H1 (cell line): ENCODE measurements at regions not wholly inside any gene's neighbourhood (a gene's known extent, or its start where the extent isn't known, plus 50 kb on each side); places are given as distances from the start of the nearest gene placed in this dataset.

ENCODE experiments used
- CTCF ChIA-PET: fragments of 300-600 bp; sonication (Branson Sonifier 250); formaldehyde crosslinking; loops from one replicate; lab custom pipeline; 2021; ENCODE audit not compliant: partially characterized antibody; lab: Charles Lee
- POLR2A ChIA-PET: fragments of 300-600 bp; sonication (Branson Sonifier 250); formaldehyde crosslinking; loops from one replicate; lab custom pipeline; 2021; ENCODE audit warnings: inconsistent platforms; ENCODE audit not compliant: partially characterized antibody; lab: Charles Lee
- DNase-seq, 2 experiments: peaks; one replicate each; pipeline versions ENCODE4 v3.0.0 to v3.0.0-alpha.2; 2010 to 2022; ENCODE audit warnings: low spot score in 2 of 2, low read depth in 1 of 2, mixed read lengths in 1 of 2
- FAIRE-seq: peaks from 2 replicates; lab custom pipeline; 2011; peaks lifted over from hg19 to GRCh38; lab: Jason Lieb, UNC
- H2AFZ ChIP-seq: 2 replicates; pipeline ENCODE4 v1.8.1; 2012; ENCODE audit warnings: low read length, inconsistent platforms
- H2AK5ac ChIP-seq: 2 replicates; pipeline ENCODE4 v1.6.1; 2013; ENCODE audit warnings: low read depth, low read length
- H2BK120ac ChIP-seq: replicated peaks from 2 replicates; pipeline ENCODE3; 2013; ENCODE audit warnings: low read depth, low read length, inconsistent platforms
- H2BK12ac ChIP-seq: 2 replicates; pipeline ENCODE4 v1.6.1; 2013; ENCODE audit warnings: low read depth, low read length
- H2BK15ac ChIP-seq: 2 replicates; pipeline ENCODE4 v1.6.1; 2013; ENCODE audit warnings: low read length
- H2BK20ac ChIP-seq: 2 replicates; pipeline ENCODE4 v1.6.1; 2013; ENCODE audit warnings: low read length
- H2BK5ac ChIP-seq: 2 replicates; pipeline ENCODE4 v1.6.1; 2013; ENCODE audit warnings: low read depth, low read length
- H3K14ac ChIP-seq: 2 replicates; pipeline ENCODE4 v1.6.1; 2013; ENCODE audit warnings: inconsistent platforms; ENCODE audit not compliant: insufficient read length
- H3K18ac ChIP-seq: 2 replicates; pipeline ENCODE4 v1.6.1; 2013; ENCODE audit warnings: low read length; ENCODE audit errors: extremely low read depth
- H3K23ac ChIP-seq: 2 replicates; pipeline ENCODE4 v1.6.1; 2013; ENCODE audit warnings: inconsistent platforms; ENCODE audit not compliant: insufficient read length
- H3K23me2 ChIP-seq: 2 replicates; pipeline ENCODE4 v1.6.1; 2013; ENCODE audit warnings: low read depth, low read length
- H3K27ac ChIP-seq: 2 replicates; pipeline ENCODE4 v1.6.1; 2011; ENCODE audit warnings: low read depth, low read length, inconsistent platforms
- H3K27me3 ChIP-seq, 4 experiments: replicated peaks in 1 of 4; 1 replicate in 1 of 4; 2 replicates in 3 of 4; pipeline versions ENCODE4 v1.6.1 to v1.8.1; 2011 to 2013; ENCODE audit warnings: low read length in 3 of 4, mild to moderate bottlenecking in 3 of 4, inconsistent platforms in 2 of 4, mixed read lengths in 2 of 4, moderate library complexity in 1 of 4; ENCODE audit not compliant: control insufficient read depth in 3 of 4, insufficient read depth in 3 of 4; ENCODE audit errors: extremely low read depth in 1 of 4
- H3K36me3 ChIP-seq, 4 experiments: 2 replicates each; pipeline versions ENCODE4 v1.6.1 to v1.8.1; 2011 to 2013; ENCODE audit warnings: mild to moderate bottlenecking in 4 of 4, low read length in 3 of 4, moderate library complexity in 2 of 4, control low read depth in 1 of 4, inconsistent platforms in 1 of 4; ENCODE audit not compliant: insufficient read depth in 4 of 4, control insufficient read depth in 2 of 4
- H3K4ac ChIP-seq: replicated peaks from 2 replicates; pipeline ENCODE3; 2013; ENCODE audit warnings: low read length, low read depth, mixed read lengths, inconsistent platforms; ENCODE audit not compliant: insufficient read length
- H3K4me1 ChIP-seq, 4 experiments: replicated peaks in 1 of 4; 1 replicate in 1 of 4; 2 replicates in 3 of 4; pipeline versions ENCODE4 v1.6.1 to v1.8.1; 2011 to 2013; ENCODE audit warnings: low read length in 3 of 4, inconsistent platforms in 2 of 4, mixed read lengths in 1 of 4; ENCODE audit not compliant: insufficient read depth in 4 of 4, control insufficient read depth in 3 of 4
- H3K4me2 ChIP-seq, 2 experiments: 2 replicates each; pipeline versions ENCODE4 v1.6.1 to v1.8.1; 2011 to 2013; ENCODE audit warnings: low read depth in 2 of 2, low read length in 2 of 2, control low read depth in 1 of 2, inconsistent platforms in 1 of 2, mild to moderate bottlenecking in 1 of 2; ENCODE audit not compliant: insufficient read depth in 1 of 2
- H3K4me3 ChIP-seq, 4 experiments: fragments of 200-600, 300-600 bp in 1 of 4; sonication (generic), shearing (Covaris generic), sonication (Bioruptor Twin) in 1 of 4; 2 replicates each; pipeline versions ENCODE4 v1.5.1 to v1.8.1; 2011 to 2016; ENCODE audit warnings: low read length in 4 of 4, low read depth in 3 of 4, control low read depth in 2 of 4, inconsistent platforms in 2 of 4, mild to moderate bottlenecking in 2 of 4, mixed read lengths in 1 of 4, moderate library complexity in 1 of 4; ENCODE audit not compliant: insufficient read depth in 2 of 4; ENCODE audit errors: extremely low read depth in 1 of 4
- H3K56ac ChIP-seq: replicated peaks from 2 replicates; pipeline ENCODE3; 2013; ENCODE audit warnings: low read depth, mild to moderate bottlenecking, mixed read lengths, low read length, inconsistent platforms; ENCODE audit not compliant: insufficient read length
- H3K79me1 ChIP-seq: 2 replicates; pipeline ENCODE4 v1.6.1; 2013; ENCODE audit warnings: low read depth, low read length, control low read depth
- H3K79me2 ChIP-seq, 2 experiments: 2 replicates each; pipeline versions ENCODE4 v1.6.1 to v1.8.1; 2012 to 2013; ENCODE audit warnings: low read length in 2 of 2, mild to moderate bottlenecking in 2 of 2, inconsistent platforms in 1 of 2; ENCODE audit not compliant: insufficient read depth in 2 of 2, control insufficient read depth in 1 of 2
- H3K9ac ChIP-seq, 4 experiments: replicated peaks in 1 of 4; 1 replicate in 1 of 4; 2 replicates in 3 of 4; pipeline versions ENCODE4 v1.6.1 to v1.8.1; 2011 to 2013; ENCODE audit warnings: low read depth in 3 of 4, low read length in 3 of 4, control low read depth in 2 of 4, mild to moderate bottlenecking in 2 of 4, moderate library complexity in 2 of 4, inconsistent platforms in 1 of 4; ENCODE audit errors: extremely low read depth in 1 of 4
- H3K9me3 ChIP-seq, 2 experiments: 2 replicates each; pipeline versions ENCODE4 v1.6.1 to v1.8.1; 2012 to 2013; ENCODE audit warnings: mild to moderate bottlenecking in 2 of 2, moderate library complexity in 2 of 2, control low read depth in 1 of 2, inconsistent platforms in 1 of 2, low read depth in 1 of 2, low read length in 1 of 2, mixed read lengths in 1 of 2; ENCODE audit not compliant: insufficient read depth in 2 of 2
- H4K20me1 ChIP-seq, 2 experiments: replicated peaks in 1 of 2; 2 replicates each; pipeline versions ENCODE3 to v1.8.1; 2011 to 2013; ENCODE audit warnings: inconsistent platforms in 2 of 2, low read length in 2 of 2, mild to moderate bottlenecking in 1 of 2; ENCODE audit not compliant: insufficient read depth in 2 of 2, control insufficient read depth in 1 of 2
- H4K5ac ChIP-seq: 2 replicates; pipeline ENCODE4 v1.6.1; 2013; ENCODE audit warnings: low read length, low read depth, mixed read lengths, inconsistent platforms; ENCODE audit not compliant: insufficient read length
- H4K8ac ChIP-seq: 2 replicates; pipeline ENCODE4 v1.8.0; 2013; ENCODE audit warnings: mild to moderate bottlenecking, moderate library complexity, low read length, inconsistent platforms; ENCODE audit not compliant: insufficient read depth; ENCODE audit errors: extremely low read depth
- H4K91ac ChIP-seq: replicated peaks from 2 replicates; pipeline ENCODE3; 2013; ENCODE audit warnings: low read length, mixed read lengths, inconsistent platforms; ENCODE audit not compliant: insufficient read length
- BRCA1 ChIP-seq: IDR thresholded peaks from 2 replicates; pipeline ENCODE4 v1.6.1; 2012; ENCODE audit warnings: low read depth, low read length, improper control_type of control experiment
- CTBP2 ChIP-seq: IDR thresholded peaks from 2 replicates; pipeline ENCODE4 v1.7.0; 2011; ENCODE audit warnings: borderline replicate concordance, mild to moderate bottlenecking, moderate library complexity, mixed read lengths, low read length; ENCODE audit not compliant: insufficient read depth, insufficient read length
- GABPA ChIP-seq: IDR thresholded peaks from 2 replicates; pipeline ENCODE4 v1.6.1; 2011; ENCODE audit warnings: mild to moderate bottlenecking, low read length, moderate library complexity, borderline replicate concordance; ENCODE audit not compliant: insufficient read depth
- MAFK ChIP-seq: IDR thresholded peaks from 2 replicates; pipeline ENCODE4 v1.6.1; 2012; ENCODE audit warnings: low read depth, mild to moderate bottlenecking, improper control_type of control experiment, low read length
- RNF2 ChIP-seq: fragments of 200-900, 300-1000 bp; sonication (generic); IDR thresholded peaks from 2 replicates; pipeline ENCODE4 v1.7.1; 2016; ENCODE audit warnings: borderline replicate concordance, low read depth, mild to moderate bottlenecking, antibody characterized with exemption, low read length; ENCODE audit not compliant: poor library complexity, severe bottlenecking; ENCODE audit errors: missing control alignments
- TAF7 ChIP-seq: optimal IDR thresholded peaks from 2 replicates; pipeline ENCODE3; 2011; ENCODE audit warnings: low read depth, mild to moderate bottlenecking, inconsistent platforms, low read length, moderate library complexity, borderline replicate concordance
- WGBS, 2 experiments: shearing (Covaris generic) in 1 of 2; methylation state at CpG; one replicate each; pipeline versions ENCODE4 v1.1.6 to v1.1.7; 2013 to 2015; ENCODE audit warnings: low lambda C conversion rate in 2 of 2, mixed read lengths in 2 of 2, inconsistent platforms in 1 of 2, low coverage in 1 of 2, missing lambda C conversion rate in 1 of 2; ENCODE audit not compliant: insufficient replicate concordance in 2 of 2, insufficient coverage in 1 of 2, insufficient read length in 1 of 2; ENCODE audit errors: extremely low coverage in 1 of 2, missing lambda C conversion rate in 1 of 2; 5-methylcytosine and 5-hydroxymethylcytosine counted together

GRCh38 chr6:2363211-2363610 is 117.8 kb upstream of the GMDS start:
- DNase-seq: no peak

More at GRCh38 chr6:2363211-2363610, 117.8 kb upstream of the GMDS start:
- no peaks in the 10 kb centered on the region for H3K27me3 ChIP-seq
- no peak overlapping the region for H3K56ac ChIP-seq
- ChIA-PET CTCF (interaction anchor here (0.9 to 4.7 kb wide), 4 partner anchors 9 to 422 kb away, joined by 3 to 21 read pairs (median 5); no protein-coding TSS in a partner anchor), POLR2A (no interaction called here)
- H3K23ac ChIP-seq: no peak overlapping the region
- no peaks in the 10 kb centered on the region for H3K36me3 ChIP-seq
- H4K20me1 ChIP-seq: peaks cover 0 to 1% of the 10 kb centered on the region in 2 experiments
- no peak overlapping the region for H3K18ac ChIP-seq
- no peak overlapping the region for H4K5ac ChIP-seq
- H4K91ac ChIP-seq: no peak overlapping the region
- H3K4me2 ChIP-seq: no peak overlapping the region
- H2AK5ac ChIP-seq: no peak overlapping the region
- no peaks in the 10 kb centered on the region for H3K79me2 ChIP-seq
- H3K4ac ChIP-seq: no peak overlapping the region
- no peaks in the 10 kb centered on the region for H3K23me2 ChIP-seq
- 66% methylated on average over 3 of the region's 3 CpGs; no CpG with 5 or more reads in 1 of the 2 experiments for WGBS, 2 experiments
- H3K9me3 ChIP-seq: no peaks in the 10 kb centered on the region
- no peak for TF ChIP-seq GABPA
- TF ChIP-seq BRCA1: no peak
- TF ChIP-seq RNF2: no peak
- no peak for TF ChIP-seq MAFK
- no peak for TF ChIP-seq TAF7
- no peak for TF ChIP-seq CTBP2
- no peak overlapping the region for H3K27ac ChIP-seq
- no peak overlapping the region for H2BK12ac ChIP-seq
- no peaks in the 10 kb centered on the region for H3K79me1 ChIP-seq
- H2BK120ac ChIP-seq: no peak overlapping the region
- no peak overlapping the region for H4K8ac ChIP-seq
- no peak for FAIRE-seq
- H3K14ac ChIP-seq: no peak overlapping the region
- H2AFZ ChIP-seq: no peak overlapping the region
- H2BK15ac ChIP-seq: no peak overlapping the region
- H3K4me3 ChIP-seq: no peak overlapping the region
- H2BK20ac ChIP-seq: no peak overlapping the region
- no peaks in the 10 kb centered on the region for H3K4me1 ChIP-seq
- no peak overlapping the region for H2BK5ac ChIP-seq
- no peak overlapping the region for H3K9ac ChIP-seq
